ENCODE measurements at regions not wholly inside any gene's neighbourhood (a gene's known extent, or its start where the extent isn't known, plus 50 kb on each side); places are given as distances from the start of the nearest gene placed in this dataset.

DNA sequence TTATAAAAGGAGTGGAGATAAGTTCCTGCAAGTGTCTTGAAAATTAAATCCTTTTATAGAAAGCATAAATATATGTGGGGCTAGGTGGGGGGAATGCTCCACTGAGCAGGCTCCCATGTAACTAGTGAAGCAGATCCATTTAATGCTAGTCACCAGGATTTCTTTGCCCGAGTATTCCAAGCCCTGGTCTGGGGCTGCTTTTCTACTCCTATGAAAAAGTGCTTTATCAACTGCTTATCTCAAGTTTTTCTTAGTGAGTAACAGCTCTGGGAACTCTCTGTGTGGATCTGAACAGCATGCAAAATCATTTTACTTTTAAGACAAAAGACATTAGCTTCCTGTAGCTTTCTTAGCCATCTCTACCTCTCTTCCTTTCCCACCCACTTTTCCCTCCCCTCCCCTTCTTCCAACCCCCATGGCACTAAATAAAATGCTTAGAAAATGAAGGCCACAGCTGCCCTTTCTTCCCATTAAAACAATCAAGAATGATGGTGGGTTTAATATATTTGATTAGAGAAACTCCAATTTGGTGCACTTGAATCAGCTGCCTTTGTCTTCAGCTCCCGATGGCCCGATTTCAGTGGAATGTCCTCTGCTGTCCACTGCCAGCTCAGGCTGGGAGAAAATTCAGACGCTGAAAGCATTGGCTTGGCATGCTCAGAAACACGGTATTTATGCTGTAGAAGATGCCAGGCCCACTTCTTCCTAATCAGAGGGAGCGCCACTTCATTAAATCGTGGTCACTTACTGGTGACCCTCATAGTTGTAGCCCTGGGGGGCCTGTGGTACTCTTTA is 475.1 kb downstream of the FOXO1 start:
- H3K9ac ChIP-seq (ENCODE audit: low read length in 3 of 3) = no peak overlapping the region
- peaks cover 0 to 6% (median 4%) of the 10 kb centered on the region in 3 donors for H3K4me1 ChIP-seq (ENCODE audit: control insufficient read depth in 2 of 3, insufficient read depth in 2 of 3, low read depth in 1 of 3, low read length in 3 of 3)
- peak overlapping the region in 1 of 2 donors; percentile 21 for H3K27ac ChIP-seq (ENCODE audit: low read depth in 2 of 2, low read length in 2 of 2)
- no peaks in the 10 kb centered on the region for H3K9me3 ChIP-seq (ENCODE audit: control insufficient read depth in 2 of 3, insufficient read depth in 1 of 3, low read length in 3 of 3)
- intact Hi-C loops (cut with DNase I) = no loop called here
- H3K27me3 ChIP-seq (ENCODE audit: control insufficient read depth, insufficient read depth, low read length) = no peaks in the 10 kb centered on the region
- TF ChIP-seq, protein P1, sequence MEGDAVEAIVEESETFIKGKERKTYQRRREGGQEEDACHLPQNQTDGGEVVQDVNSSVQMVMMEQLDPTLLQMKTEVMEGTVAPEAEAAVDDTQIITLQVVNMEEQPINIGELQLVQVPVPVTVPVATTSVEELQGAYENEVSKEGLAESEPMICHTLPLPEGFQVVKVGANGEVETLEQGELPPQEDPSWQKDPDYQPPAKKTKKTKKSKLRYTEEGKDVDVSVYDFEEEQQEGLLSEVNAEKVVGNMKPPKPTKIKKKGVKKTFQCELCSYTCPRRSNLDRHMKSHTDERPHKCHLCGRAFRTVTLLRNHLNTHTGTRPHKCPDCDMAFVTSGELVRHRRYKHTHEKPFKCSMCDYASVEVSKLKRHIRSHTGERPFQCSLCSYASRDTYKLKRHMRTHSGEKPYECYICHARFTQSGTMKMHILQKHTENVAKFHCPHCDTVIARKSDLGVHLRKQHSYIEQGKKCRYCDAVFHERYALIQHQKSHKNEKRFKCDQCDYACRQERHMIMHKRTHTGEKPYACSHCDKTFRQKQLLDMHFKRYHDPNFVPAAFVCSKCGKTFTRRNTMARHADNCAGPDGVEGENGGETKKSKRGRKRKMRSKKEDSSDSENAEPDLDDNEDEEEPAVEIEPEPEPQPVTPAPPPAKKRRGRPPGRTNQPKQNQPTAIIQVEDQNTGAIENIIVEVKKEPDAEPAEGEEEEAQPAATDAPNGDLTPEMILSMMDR (IDR thresholded peaks at IDR 0.05; ENCODE audit: borderline replicate concordance, extremely low read depth, insufficient read depth) = no peak
- FAIRE-seq (no peak), DNase-seq (no peak)
- no peaks in the 10 kb centered on the region for H3K36me3 ChIP-seq (ENCODE audit: control insufficient read depth in 2 of 3, insufficient read depth in 3 of 3, low read length in 3 of 3)
- H3K4me3 ChIP-seq (ENCODE audit: low read length in 3 of 3) = no peak overlapping the region

DNA sequence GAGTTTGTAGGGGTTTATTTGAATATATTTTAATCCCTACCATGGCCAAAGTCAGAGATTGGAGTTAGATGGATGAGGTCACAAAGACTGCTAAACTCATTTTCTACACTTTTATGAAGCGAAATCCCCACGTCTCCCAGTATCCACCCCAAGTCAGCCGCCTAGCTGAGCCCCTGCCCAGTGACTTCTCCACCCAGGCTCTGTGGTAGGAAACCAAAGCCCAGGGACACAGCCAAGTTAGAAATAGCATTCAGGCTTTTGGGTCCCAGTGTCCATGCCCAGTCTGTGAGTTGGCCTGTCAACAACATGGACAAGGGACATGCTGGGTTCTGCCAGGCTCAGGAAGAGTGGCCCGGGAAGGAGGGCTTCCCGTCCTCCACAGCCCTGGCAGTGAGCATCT is 474.0 kb downstream of the FOXO1 start:
- intact Hi-C loops (cut with DNase I) = no loop called here

DNA sequence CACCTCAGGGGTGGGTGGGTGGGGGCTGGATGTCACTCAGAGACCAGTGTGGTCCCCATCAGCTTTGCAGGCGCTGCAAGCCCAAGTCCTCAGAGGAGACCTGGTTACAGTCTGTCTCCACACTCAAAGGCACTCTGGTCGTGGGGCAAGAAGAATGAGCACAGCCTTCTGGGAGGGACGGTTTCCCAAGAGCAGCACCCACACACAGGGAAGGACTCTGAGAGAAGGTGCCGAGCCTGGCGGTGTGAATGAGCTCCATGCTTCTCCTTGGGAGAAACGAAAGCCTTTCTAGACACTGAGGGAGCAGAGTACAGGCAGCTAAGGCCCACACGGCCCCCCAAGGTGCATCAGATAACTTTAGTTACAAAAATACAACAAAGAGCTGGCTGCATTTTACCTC is 473.6 kb downstream of the FOXO1 start:
- H3K9ac ChIP-seq (ENCODE audit: low read length in 3 of 3) = no peak overlapping the region
- H3K4me1 ChIP-seq (ENCODE audit: control insufficient read depth in 2 of 3, insufficient read depth in 2 of 3, low read depth in 1 of 3, low read length in 3 of 3) = peaks cover 0 to 6% (median 4%) of the 10 kb centered on the region in 3 donors
- no peak for DNase-seq
- H3K27me3 ChIP-seq (ENCODE audit: control insufficient read depth, insufficient read depth, low read length) = no peaks in the 10 kb centered on the region
- H3K27ac ChIP-seq (ENCODE audit: low read depth in 2 of 2, low read length in 2 of 2) = no peak overlapping the region
- TF ChIP-seq, protein P1 (IDR thresholded peaks at IDR 0.05; ENCODE audit: borderline replicate concordance, extremely low read depth, insufficient read depth) = no peak
- H3K36me3 ChIP-seq (ENCODE audit: control insufficient read depth in 2 of 3, insufficient read depth in 3 of 3, low read length in 3 of 3) = no peaks in the 10 kb centered on the region
- H3K4me3 ChIP-seq (ENCODE audit: low read length in 3 of 3) = no peak overlapping the region
- no peaks in the 10 kb centered on the region for H3K9me3 ChIP-seq (ENCODE audit: control insufficient read depth in 2 of 3, insufficient read depth in 1 of 3, low read length in 3 of 3)
- FAIRE-seq = no peak
- intact Hi-C loops (cut with DNase I) = no loop called here

More for the DNA sequence above, 474.0 kb downstream of the FOXO1 start:
- Histone ChIP-seq H3K9me3 (ENCODE audit: control insufficient read depth in 2 of 3, insufficient read depth in 1 of 3, low read length in 3 of 3) (no peaks in the 10 kb centered on the region), H3K27me3 (ENCODE audit: control insufficient read depth, insufficient read depth, low read length) (no peaks in the 10 kb centered on the region), H3K9ac (ENCODE audit: low read length in 3 of 3) (no peak overlapping the region), H3K4me3 (ENCODE audit: low read length in 3 of 3) (no peak overlapping the region), H3K4me1 (ENCODE audit: control insufficient read depth in 2 of 3, insufficient read depth in 2 of 3, low read depth in 1 of 3, low read length in 3 of 3) (peaks cover 0 to 6% (median 4%) of the 10 kb centered on the region in 3 donors), H3K36me3 (ENCODE audit: control insufficient read depth in 2 of 3, insufficient read depth in 3 of 3, low read length in 3 of 3) (no peaks in the 10 kb centered on the region), H3K27ac (ENCODE audit: low read depth in 2 of 2, low read length in 2 of 2) (no peak overlapping the region)
- no peak for DNase-seq
- TF ChIP-seq, protein P1 (IDR thresholded peaks at IDR 0.05; ENCODE audit: borderline replicate concordance, extremely low read depth, insufficient read depth) = no peak
- FAIRE-seq = no peak
